Fibroblast of pulmonary artery (primary cell): ENCODE measurements at regions not wholly inside any gene's neighbourhood (a gene's known extent, or its start where the extent isn't known, plus 50 kb on each side); places are given as distances from the start of the nearest gene placed in this dataset.

ENCODE experiments used
- DNase-seq: peaks from one replicate; pipeline ENCODE4 v3.0.0-alpha.2; 2010; ENCODE audit warnings: low read depth
- H3K4me3 ChIP-seq: replicated peaks from 2 replicates; pipeline ENCODE4 v1.5.1; 2011; ENCODE audit warnings: low read depth, mild to moderate bottlenecking, control low read depth, low read length, moderate library complexity
- TF ChIP-seq, protein P1 (sequence below): IDR thresholded peaks from 2 replicates; pipeline ENCODE4 v1.5.1; 2011; ENCODE audit warnings: mild to moderate bottlenecking, control low read depth, low read length, inconsistent platforms; ENCODE audit errors: missing control alignments

GRCh38 chr2:43123981-43124686, 102.3 kb downstream of the ZFP36L2 start:
- TF ChIP-seq, protein P1, sequence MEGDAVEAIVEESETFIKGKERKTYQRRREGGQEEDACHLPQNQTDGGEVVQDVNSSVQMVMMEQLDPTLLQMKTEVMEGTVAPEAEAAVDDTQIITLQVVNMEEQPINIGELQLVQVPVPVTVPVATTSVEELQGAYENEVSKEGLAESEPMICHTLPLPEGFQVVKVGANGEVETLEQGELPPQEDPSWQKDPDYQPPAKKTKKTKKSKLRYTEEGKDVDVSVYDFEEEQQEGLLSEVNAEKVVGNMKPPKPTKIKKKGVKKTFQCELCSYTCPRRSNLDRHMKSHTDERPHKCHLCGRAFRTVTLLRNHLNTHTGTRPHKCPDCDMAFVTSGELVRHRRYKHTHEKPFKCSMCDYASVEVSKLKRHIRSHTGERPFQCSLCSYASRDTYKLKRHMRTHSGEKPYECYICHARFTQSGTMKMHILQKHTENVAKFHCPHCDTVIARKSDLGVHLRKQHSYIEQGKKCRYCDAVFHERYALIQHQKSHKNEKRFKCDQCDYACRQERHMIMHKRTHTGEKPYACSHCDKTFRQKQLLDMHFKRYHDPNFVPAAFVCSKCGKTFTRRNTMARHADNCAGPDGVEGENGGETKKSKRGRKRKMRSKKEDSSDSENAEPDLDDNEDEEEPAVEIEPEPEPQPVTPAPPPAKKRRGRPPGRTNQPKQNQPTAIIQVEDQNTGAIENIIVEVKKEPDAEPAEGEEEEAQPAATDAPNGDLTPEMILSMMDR: no peak
- no peak for DNase-seq
- no peak overlapping the region for H3K4me3 ChIP-seq

DNA sequence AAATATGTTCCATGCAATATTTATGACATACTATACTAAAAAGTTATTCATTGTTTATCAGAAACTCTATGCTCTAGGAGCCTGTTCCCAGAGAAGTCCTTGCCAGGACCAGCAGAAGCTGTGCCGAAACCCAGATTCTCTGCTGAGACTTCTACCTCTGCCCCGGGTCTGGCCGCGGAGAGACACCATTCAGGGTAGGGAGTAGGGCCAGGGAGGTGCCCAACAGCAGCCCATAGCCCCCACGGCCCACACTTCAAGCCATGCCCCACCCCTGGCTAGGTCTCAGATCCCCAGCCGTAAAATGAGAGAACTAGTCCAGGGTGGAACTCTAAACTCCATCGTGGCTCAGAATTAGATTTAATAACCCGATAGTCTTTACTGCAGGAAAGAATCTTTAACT, 102.9 kb downstream of the ZFP36L2 start:
- H3K4me3 ChIP-seq: no peak overlapping the region
- no peak for DNase-seq
- TF ChIP-seq, protein P1: no peak

DNA sequence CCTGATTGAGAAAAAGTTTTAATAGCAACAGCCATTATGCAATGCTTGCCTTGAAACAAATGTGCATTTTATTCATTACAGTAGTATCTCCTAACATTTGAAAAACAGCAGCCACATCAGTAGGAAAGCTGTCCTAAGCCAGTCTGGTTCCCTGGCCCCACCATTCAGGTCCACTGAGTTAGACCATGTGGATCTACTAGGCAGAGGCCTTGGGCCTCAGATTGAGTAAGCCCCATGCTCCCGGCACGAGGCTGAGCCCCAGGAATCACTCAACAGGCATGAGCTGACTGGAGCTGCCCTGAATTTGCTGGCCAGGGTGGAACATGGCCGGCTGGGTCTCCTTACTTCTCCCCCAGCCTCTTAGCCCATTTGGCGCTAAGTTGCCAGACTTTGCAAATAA, 103.4 kb downstream of the ZFP36L2 start:
- DNase-seq: no peak
- TF ChIP-seq, protein P1: no peak

DNA sequence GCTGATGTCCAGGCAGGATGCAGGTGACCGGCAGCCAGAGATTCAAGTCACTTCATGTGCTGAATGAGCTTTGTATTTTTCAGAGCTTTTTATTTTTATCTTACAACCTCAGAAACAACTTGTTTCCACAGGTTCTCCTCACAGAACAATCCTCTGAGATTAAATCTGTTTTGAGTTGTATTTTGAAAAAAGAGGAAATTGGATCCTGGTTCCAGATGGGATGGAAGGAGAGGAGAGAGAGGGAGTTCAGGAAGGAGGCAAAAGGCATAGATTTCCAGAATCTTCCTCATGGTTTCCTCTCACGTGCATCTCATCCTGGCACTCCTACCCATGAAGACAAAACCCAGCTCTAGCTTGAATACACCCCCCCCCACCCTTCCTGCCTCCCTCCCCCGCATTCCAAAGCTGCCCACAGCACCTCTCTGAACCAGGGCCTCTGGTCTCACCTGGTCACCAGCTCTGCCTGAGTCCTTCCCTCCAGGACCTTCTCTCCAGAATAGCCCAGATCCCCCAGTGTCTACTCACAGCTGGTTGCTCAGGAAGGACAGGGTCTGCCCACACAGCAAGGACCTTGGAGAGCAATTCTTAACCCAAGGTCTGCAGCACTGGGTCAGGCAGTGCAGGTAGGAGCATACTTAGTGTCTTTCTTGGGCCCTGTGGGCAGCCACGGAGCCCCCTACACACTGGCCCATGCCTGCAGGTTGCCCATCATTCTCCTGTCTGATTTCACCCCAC, 104.7 kb downstream of the ZFP36L2 start:
- no peak for DNase-seq
- TF ChIP-seq, protein P1: no peak
- H3K4me3 ChIP-seq: no peak overlapping the region

More for the DNA sequence above, 103.4 kb downstream of the ZFP36L2 start:
- no peak overlapping the region for H3K4me3 ChIP-seq

DNA sequence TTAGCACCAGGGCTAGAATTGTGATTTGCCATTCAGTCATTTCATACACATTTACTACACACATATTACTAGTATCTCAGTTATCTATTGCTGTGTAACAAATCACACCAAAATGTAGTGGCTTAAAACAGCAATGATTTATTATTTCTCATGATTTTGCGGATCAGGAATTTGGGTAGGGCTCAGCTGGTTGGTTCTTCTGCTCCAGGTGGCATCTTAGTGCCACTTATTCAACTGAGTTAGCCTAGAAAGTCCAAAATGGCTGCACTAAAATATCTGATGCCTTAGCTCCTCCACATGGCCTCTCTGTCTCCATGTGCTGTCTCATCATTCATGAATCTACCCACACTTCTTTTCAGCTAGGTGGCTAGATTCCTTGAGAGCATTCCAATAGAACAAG, 107.1 kb downstream of the ZFP36L2 start:
- TF ChIP-seq, protein P1: no peak

DNA sequence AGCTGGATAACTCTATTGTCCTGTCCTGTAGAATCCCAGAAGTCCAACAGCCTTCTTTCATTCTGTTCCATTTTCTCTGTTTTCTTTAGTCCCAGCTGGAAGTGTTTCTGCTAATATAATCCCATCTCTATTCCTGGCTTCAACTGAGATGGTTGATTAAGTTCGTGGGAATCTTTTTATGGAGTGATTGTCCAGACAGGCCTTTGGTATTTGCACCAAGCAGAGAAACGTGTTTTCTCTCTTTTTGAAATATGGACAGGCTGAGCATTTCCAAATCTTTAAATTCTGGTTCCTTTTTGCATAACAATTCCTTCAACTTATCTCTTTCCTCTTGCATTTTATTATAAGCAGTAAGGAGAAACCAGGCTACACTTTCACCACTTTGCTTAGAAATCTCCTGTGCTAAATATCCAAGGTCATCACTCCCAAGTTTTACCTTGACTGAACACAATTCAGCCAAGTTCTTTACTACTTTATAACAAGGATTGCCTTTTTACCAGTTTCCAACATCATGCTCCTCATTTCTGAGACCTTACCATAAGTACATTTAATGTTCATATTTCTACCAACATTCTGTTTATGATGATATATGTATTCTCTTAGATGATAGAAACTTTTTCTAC, 108.8 kb downstream of the ZFP36L2 start:
- no peak overlapping the region for H3K4me3 ChIP-seq
- TF ChIP-seq, protein P1: no peak
- DNase-seq: no peak

More for the DNA sequence above, 107.1 kb downstream of the ZFP36L2 start:
- DNase-seq: no peak
- H3K4me3 ChIP-seq: no peak overlapping the region
